ENCODE measurements at regions not wholly inside any gene's neighbourhood (a gene's known extent, or its start where the extent isn't known, plus 50 kb on each side); places are given as distances from the start of the nearest gene placed in this dataset.

GRCh38 chr18:40355726-40356125, 1599.3 kb upstream of the PIK3C3 start:
- no peaks in the 10 kb centered on the region for H3K27me3 ChIP-seq (ENCODE audit: control insufficient read depth in 1 of 2, insufficient read depth in 1 of 2, low read length in 2 of 2)
- no peak overlapping the region for H4K91ac ChIP-seq (ENCODE audit: low read length)
- no peak overlapping the region for H3K27ac ChIP-seq (ENCODE audit: low read length, poor library complexity, severe bottlenecking)
- H3K4me3 ChIP-seq (ENCODE audit: insufficient read depth in 1 of 2, low read depth in 1 of 2, low read length in 2 of 2), result no peak overlapping the region
- no peak overlapping the region for H2BK12ac ChIP-seq (ENCODE audit: low read length in 2 of 2)
- H3K9me3 ChIP-seq (ENCODE audit: control insufficient read depth, low read length), result no peaks in the 10 kb centered on the region
- no peak overlapping the region for H2BK5ac ChIP-seq (ENCODE audit: low read depth, low read length, poor library complexity, severe bottlenecking)
- no peak overlapping the region for H2AFZ ChIP-seq (ENCODE audit: low read depth, low read length)
- H3K4ac ChIP-seq (ENCODE audit: low read depth in 1 of 2, low read length in 2 of 2), result no peak overlapping the region
- no peak overlapping the region for H3K14ac ChIP-seq (ENCODE audit: low read length in 2 of 2)
- no peak overlapping the region for H3K18ac ChIP-seq (ENCODE audit: low read depth in 1 of 2, low read length in 2 of 2)
- 86% methylated on average over 1 of the region's 1 CpG for WGBS
- H3K4me1 ChIP-seq (ENCODE audit: control insufficient read depth, insufficient read depth, low read depth, low read length), result no peaks in the 10 kb centered on the region
- H3K36me3 ChIP-seq (ENCODE audit: control insufficient read depth in 1 of 2, insufficient read depth in 2 of 2, low read depth in 1 of 2, low read length in 2 of 2), result no peaks in the 10 kb centered on the region
- no peaks in the 10 kb centered on the region for H3K79me1 ChIP-seq (replicated peaks; ENCODE audit: low read length, poor library complexity, severe bottlenecking)
- H2BK120ac ChIP-seq (ENCODE audit: low read depth, low read length), result no peak overlapping the region
- H3K4me2 ChIP-seq (ENCODE audit: low read length, poor library complexity, severe bottlenecking), result no peak overlapping the region
- DNase-seq, result no peak
- no peak overlapping the region for H2BK15ac ChIP-seq (ENCODE audit: low read depth, poor library complexity, severe bottlenecking)
- H2AK5ac ChIP-seq (ENCODE audit: low read length, severe bottlenecking), result no peak overlapping the region
- no peak overlapping the region for H3K23ac ChIP-seq (ENCODE audit: low read length in 2 of 2)
- no peak overlapping the region for H4K8ac ChIP-seq (ENCODE audit: low read length)
- H3K9ac ChIP-seq (ENCODE audit: low read length), result no peak overlapping the region

DNA sequence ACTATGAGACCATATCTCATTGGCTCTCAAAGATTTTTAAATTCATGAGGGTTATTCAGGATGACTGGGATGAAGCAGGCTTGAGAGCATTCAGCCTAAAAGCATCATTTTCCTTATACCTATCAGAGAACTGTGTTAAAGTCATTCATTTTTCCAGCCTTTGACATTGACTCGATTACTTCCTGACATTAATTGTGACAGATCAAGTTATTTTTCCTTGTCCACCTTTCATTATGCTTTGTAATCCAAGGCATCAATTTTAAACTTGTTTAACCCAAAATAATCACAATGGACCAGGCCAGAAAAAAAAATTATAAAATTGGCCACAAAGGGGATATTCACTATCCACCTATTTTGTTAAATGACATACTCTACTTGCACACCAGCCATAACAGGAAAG, 1606.8 kb upstream of the PIK3C3 start:
- Histone ChIP-seq H2BK120ac (ENCODE audit: low read depth, low read length) (no peak overlapping the region), H3K9ac (ENCODE audit: low read length) (no peak overlapping the region), H3K23ac (ENCODE audit: low read length in 2 of 2) (no peak overlapping the region), H3K18ac (ENCODE audit: low read depth in 1 of 2, low read length in 2 of 2) (no peak overlapping the region), H2BK5ac (ENCODE audit: low read depth, low read length, poor library complexity, severe bottlenecking) (no peak overlapping the region), H3K79me1 (replicated peaks; ENCODE audit: low read length, poor library complexity, severe bottlenecking) (no peaks in the 10 kb centered on the region), H3K36me3 (ENCODE audit: control insufficient read depth in 1 of 2, insufficient read depth in 2 of 2, low read depth in 1 of 2, low read length in 2 of 2) (no peaks in the 10 kb centered on the region), H3K4me1 (ENCODE audit: control insufficient read depth, insufficient read depth, low read depth, low read length) (no peaks in the 10 kb centered on the region), H2BK15ac (ENCODE audit: low read depth, poor library complexity, severe bottlenecking) (no peak overlapping the region), H3K4ac (ENCODE audit: low read depth in 1 of 2, low read length in 2 of 2) (no peak overlapping the region), H3K14ac (ENCODE audit: low read length in 2 of 2) (no peak overlapping the region), H2AK5ac (ENCODE audit: low read length, severe bottlenecking) (no peak overlapping the region), H4K8ac (ENCODE audit: low read length) (no peak overlapping the region), H2AFZ (ENCODE audit: low read depth, low read length) (no peak overlapping the region), H3K4me2 (ENCODE audit: low read length, poor library complexity, severe bottlenecking) (no peak overlapping the region), H3K4me3 (ENCODE audit: insufficient read depth in 1 of 2, low read depth in 1 of 2, low read length in 2 of 2) (no peak overlapping the region), H3K27me3 (ENCODE audit: control insufficient read depth in 1 of 2, insufficient read depth in 1 of 2, low read length in 2 of 2) (no peaks in the 10 kb centered on the region), H3K9me3 (ENCODE audit: control insufficient read depth, low read length) (no peaks in the 10 kb centered on the region), H4K91ac (ENCODE audit: low read length) (no peak overlapping the region), H2BK12ac (ENCODE audit: low read length in 2 of 2) (no peak overlapping the region), H3K27ac (ENCODE audit: low read length, poor library complexity, severe bottlenecking) (no peak overlapping the region)
- 94% methylated on average over 1 of the region's 1 CpG for WGBS
- DNase-seq, result no peak

- Histone ChIP-seq H3K9ac (ENCODE audit: low read length) (no peak overlapping the region), H3K4me1 (ENCODE audit: control insufficient read depth, insufficient read depth, low read depth, low read length) (no peaks in the 10 kb centered on the region), H3K4ac (ENCODE audit: low read depth in 1 of 2, low read length in 2 of 2) (no peak overlapping the region), H4K91ac (ENCODE audit: low read length) (no peak overlapping the region), H3K27ac (ENCODE audit: low read length, poor library complexity, severe bottlenecking) (no peak overlapping the region), H3K18ac (ENCODE audit: low read depth in 1 of 2, low read length in 2 of 2) (no peak overlapping the region), H4K8ac (ENCODE audit: low read length) (no peak overlapping the region), H3K4me3 (ENCODE audit: insufficient read depth in 1 of 2, low read depth in 1 of 2, low read length in 2 of 2) (no peak overlapping the region), H2AK5ac (ENCODE audit: low read length, severe bottlenecking) (no peak overlapping the region), H3K23ac (ENCODE audit: low read length in 2 of 2) (no peak overlapping the region), H3K9me3 (ENCODE audit: control insufficient read depth, low read length) (no peaks in the 10 kb centered on the region), H2BK5ac (ENCODE audit: low read depth, low read length, poor library complexity, severe bottlenecking) (no peak overlapping the region), H3K36me3 (ENCODE audit: control insufficient read depth in 1 of 2, insufficient read depth in 2 of 2, low read depth in 1 of 2, low read length in 2 of 2) (no peaks in the 10 kb centered on the region), H3K14ac (ENCODE audit: low read length in 2 of 2) (no peak overlapping the region), H3K79me1 (replicated peaks; ENCODE audit: low read length, poor library complexity, severe bottlenecking) (no peaks in the 10 kb centered on the region), H3K4me2 (ENCODE audit: low read length, poor library complexity, severe bottlenecking) (no peak overlapping the region), H2AFZ (ENCODE audit: low read depth, low read length) (no peak overlapping the region), H3K27me3 (ENCODE audit: control insufficient read depth in 1 of 2, insufficient read depth in 1 of 2, low read length in 2 of 2) (no peaks in the 10 kb centered on the region), H2BK120ac (ENCODE audit: low read depth, low read length) (no peak overlapping the region), H2BK15ac (ENCODE audit: low read depth, poor library complexity, severe bottlenecking) (no peak overlapping the region), H2BK12ac (ENCODE audit: low read length in 2 of 2) (no peak overlapping the region)
- 97% methylated on average over 5 of the region's 5 CpGs for WGBS
- no peak for DNase-seq
Measured at GRCh38 chr18:40347261-40347660, 1607.8 kb upstream of the PIK3C3 start.

DNA sequence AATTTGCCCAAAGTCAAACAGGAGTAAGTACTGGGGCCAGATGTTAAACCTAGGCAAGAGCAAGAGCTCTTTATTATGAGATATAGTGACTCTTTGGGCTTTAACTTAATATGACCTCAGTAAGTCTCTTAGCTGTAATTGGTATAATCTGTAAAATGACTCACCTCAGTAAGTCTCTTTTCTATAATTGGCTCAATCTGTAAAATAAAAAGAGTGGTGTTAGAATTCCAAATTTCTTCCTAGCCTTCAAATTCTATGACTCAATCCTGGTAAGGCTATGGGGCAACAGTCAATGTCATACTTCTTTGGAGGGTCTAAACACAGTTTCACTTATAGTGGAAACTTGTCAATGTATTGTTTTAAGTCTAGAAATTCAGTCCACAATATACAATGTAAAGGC, 1608.9 kb upstream of the PIK3C3 start:
- no peak overlapping the region for H2BK120ac ChIP-seq (ENCODE audit: low read depth, low read length)

More for the DNA sequence above, 1608.9 kb upstream of the PIK3C3 start:
- no peaks in the 10 kb centered on the region for H3K9me3 ChIP-seq (ENCODE audit: control insufficient read depth, low read length)
- no peak overlapping the region for H2BK12ac ChIP-seq (ENCODE audit: low read length in 2 of 2)
- no peak overlapping the region for H3K18ac ChIP-seq (ENCODE audit: low read depth in 1 of 2, low read length in 2 of 2)
- H3K4me1 ChIP-seq (ENCODE audit: control insufficient read depth, insufficient read depth, low read depth, low read length), result no peaks in the 10 kb centered on the region
- H3K4ac ChIP-seq (ENCODE audit: low read depth in 1 of 2, low read length in 2 of 2), result no peak overlapping the region
- H3K27ac ChIP-seq (ENCODE audit: low read length, poor library complexity, severe bottlenecking), result no peak overlapping the region
- H2AK5ac ChIP-seq (ENCODE audit: low read length, severe bottlenecking), result no peak overlapping the region
- H2BK5ac ChIP-seq (ENCODE audit: low read depth, low read length, poor library complexity, severe bottlenecking), result no peak overlapping the region
- H3K14ac ChIP-seq (ENCODE audit: low read length in 2 of 2), result no peak overlapping the region
- no peak overlapping the region for H3K4me3 ChIP-seq (ENCODE audit: insufficient read depth in 1 of 2, low read depth in 1 of 2, low read length in 2 of 2)
- DNase-seq, result peak; percentile 4
- no peak overlapping the region for H4K8ac ChIP-seq (ENCODE audit: low read length)
- no peak overlapping the region for H4K91ac ChIP-seq (ENCODE audit: low read length)
- no peak overlapping the region for H3K23ac ChIP-seq (ENCODE audit: low read length in 2 of 2)
- H3K79me1 ChIP-seq (replicated peaks; ENCODE audit: low read length, poor library complexity, severe bottlenecking), result no peaks in the 10 kb centered on the region
- no peak overlapping the region for H3K4me2 ChIP-seq (ENCODE audit: low read length, poor library complexity, severe bottlenecking)
- no peaks in the 10 kb centered on the region for H3K36me3 ChIP-seq (ENCODE audit: control insufficient read depth in 1 of 2, insufficient read depth in 2 of 2, low read depth in 1 of 2, low read length in 2 of 2)
- H2AFZ ChIP-seq (ENCODE audit: low read depth, low read length), result no peak overlapping the region
- H3K9ac ChIP-seq (ENCODE audit: low read length), result no peak overlapping the region
- H2BK15ac ChIP-seq (ENCODE audit: low read depth, poor library complexity, severe bottlenecking), result no peak overlapping the region
- no peaks in the 10 kb centered on the region for H3K27me3 ChIP-seq (ENCODE audit: control insufficient read depth in 1 of 2, insufficient read depth in 1 of 2, low read length in 2 of 2)
